Left colon (tissue), 2 donors: ENCODE measurements at regions not wholly inside any gene's neighbourhood (a gene's known extent, or its start where the extent isn't known, plus 50 kb on each side); places are given as distances from the start of the nearest gene placed in this dataset.
A peak's percentile ranks its signal among the peaks of the same experiment; 100 is the strongest.

ENCODE experiments used
- ATAC-seq: fragments of 200-7000 bp; cut with Tn5 transposase; one replicate; pipeline ENCODE4 v1.9.1; 2020; ENCODE audit warnings: mild to moderate bottlenecking, moderate library complexity
- DNase-seq, 2 donors: peaks; one replicate each; pipeline ENCODE4 v3.0.0-alpha.2; 2020
- intact Hi-C, 2 donors: fragments of 100-400 bp; cut with DNase I in 1 of 2; cut with micrococcal nuclease in 1 of 2; formaldehyde crosslinking; loops; one replicate each; pipeline versions ENCODE4 v1.11.2 to v1.14.0; 2022; cut with DNase I, micrococcal nuclease
- donor health status: DM: no; HTN: no; CAD: no.
- donor health status: DM: yes; HTN: yes; CAD: no.

GRCh38 chr12:115135800-115136211, 451.8 kb upstream of the TBX3 start:
- DNase-seq (peak; percentile 19 to 47), ATAC-seq (peak; percentile 22)
- intact Hi-C loops: no loop called here

- no peak for ATAC-seq
- intact Hi-C loops: no loop called here
- DNase-seq: no peak
Observed at GRCh38 chr12:115134298-115134697, 450.3 kb upstream of the TBX3 start.

GRCh38 chr12:115132905-115133304, 448.9 kb upstream of the TBX3 start:
- intact Hi-C loops: no loop called here

DNA sequence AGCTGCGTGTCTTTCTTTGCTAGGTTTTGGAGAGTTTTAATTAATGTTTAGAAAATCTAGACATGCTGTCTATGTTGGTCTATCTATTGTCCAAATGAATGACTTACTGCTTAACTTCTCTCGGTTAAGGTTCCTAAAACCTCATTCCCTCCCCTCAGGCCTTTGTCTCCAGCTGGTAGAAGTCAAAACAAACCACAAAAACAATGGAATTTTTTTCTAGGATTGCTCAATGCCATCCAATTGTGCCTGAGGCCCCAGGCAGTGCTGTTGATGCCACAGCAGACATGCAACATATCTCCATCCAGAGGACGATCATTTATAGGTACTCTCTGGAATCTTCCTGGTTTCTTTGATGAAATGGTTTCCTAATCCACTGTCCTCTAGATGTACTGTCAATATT, 448.2 kb upstream of the TBX3 start:
- ATAC-seq (no peak), DNase-seq (no peak)
- intact Hi-C loops: no loop called here

More at GRCh38 chr12:115132905-115133304, 448.9 kb upstream of the TBX3 start:
- DNase-seq (no peak), ATAC-seq (no peak)

DNA sequence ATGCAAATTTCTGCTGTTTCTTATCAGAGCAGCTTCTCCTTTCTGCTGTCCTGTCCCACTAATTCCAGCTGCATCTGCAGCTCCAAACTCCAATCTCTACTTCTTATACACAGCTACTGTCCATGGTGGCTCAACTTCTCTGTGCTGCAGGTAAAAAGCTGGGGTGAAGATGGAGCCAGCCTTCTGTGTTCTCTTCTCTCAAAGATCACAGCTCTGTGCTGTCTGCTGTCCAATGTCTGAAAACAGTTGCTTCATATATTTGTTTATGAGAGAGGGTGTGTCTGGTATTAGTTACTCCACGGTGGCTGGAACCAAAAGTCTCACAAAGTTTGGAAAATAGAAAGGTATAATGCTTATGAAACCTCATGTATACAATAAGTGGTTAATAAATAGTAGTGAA, 445.8 kb upstream of the TBX3 start:
- ATAC-seq (peak; percentile 57), DNase-seq (no peak)
- intact Hi-C loops: no loop called here

GRCh38 chr12:115121053-115121452, 437.1 kb upstream of the TBX3 start:
- DNase-seq (no peak), ATAC-seq (no peak)
- intact Hi-C loops: no loop called here

DNA sequence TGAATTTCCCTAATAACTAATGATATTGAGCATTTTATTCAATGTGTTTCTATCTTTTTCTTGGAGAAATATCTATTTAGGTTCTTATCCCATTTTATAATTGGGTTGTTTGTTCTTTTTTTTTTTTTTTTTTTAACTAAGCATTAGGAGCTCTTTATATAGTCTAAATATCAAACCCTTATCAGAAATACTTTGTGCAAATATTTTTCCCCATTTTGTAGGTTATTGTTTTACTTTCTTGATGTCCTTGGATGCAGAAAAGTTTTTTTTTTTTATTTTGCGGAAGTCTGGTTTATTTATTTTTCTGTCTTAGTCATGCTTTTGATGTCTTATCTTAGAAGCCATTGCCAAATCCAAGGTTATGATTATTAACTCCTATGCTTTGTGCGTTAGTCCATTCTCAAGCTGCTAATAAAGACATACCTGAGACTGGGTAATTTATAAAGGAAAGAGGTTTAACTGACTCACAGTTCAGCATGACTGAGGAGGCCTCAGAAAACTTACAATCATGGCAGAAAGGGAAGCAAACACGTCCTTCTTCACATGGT, 434.3 kb upstream of the TBX3 start:
- ATAC-seq (no peak), DNase-seq (no peak)
- intact Hi-C loops: no loop called here

GRCh38 chr12:115114140-115114539, 430.2 kb upstream of the TBX3 start:
- intact Hi-C loops: no loop called here
- ATAC-seq (no peak), DNase-seq (no peak)

GRCh38 chr12:115109863-115110262, 425.9 kb upstream of the TBX3 start:
- DNase-seq (no peak), ATAC-seq (no peak)
- intact Hi-C loops: no loop called here

- DNase-seq (no peak), ATAC-seq (peak; percentile 40)
- intact Hi-C loops: no loop called here
Observed at GRCh38 chr12:115108129-115109100, 424.4 kb upstream of the TBX3 start.

DNA sequence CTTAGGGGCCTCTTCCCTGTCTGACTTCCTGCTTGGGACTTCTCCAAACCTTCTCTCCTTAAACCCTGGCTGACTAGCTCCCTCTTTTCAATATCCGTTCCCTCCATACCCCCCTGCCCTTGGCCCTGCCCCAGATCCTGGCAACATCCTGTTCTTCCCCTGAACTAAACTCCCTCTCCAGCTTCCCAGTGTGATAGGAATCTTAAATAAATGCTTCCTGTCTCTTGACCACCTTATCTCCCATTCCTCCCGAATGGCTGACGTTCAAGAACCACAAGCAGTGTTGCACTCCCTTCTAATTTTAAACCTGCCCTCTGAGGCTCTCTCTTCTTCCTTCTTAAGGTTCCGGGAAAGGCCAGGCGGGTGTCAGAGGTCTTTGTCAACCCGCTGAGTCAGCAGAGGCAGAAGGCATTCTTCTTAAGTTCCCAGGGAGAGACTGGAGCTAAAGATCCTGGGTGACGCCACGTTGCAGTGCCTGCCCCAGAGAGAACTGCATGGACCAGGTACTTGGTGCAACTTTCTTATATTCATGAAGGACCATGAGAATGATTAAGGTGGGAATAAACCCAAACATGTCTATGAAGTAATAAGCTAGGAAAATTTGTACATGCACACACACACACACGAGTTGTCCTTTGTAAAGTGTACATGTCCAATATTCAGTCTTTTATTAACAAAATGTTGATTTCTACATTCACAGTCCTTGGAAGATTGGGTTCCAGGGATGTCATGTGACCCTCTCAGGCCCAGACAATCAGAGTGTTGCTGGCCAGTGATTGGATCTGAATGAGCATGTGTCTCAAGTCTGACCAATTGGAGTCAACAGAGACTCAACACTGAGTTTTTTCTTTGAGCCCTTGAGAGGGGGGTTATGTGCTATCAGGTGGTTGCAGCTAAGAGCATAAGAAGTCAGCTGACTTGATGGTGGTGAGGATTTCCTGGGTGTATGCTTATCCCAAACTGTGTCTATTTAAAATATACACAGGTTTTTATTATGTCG, 420.2 kb upstream of the TBX3 start:
- intact Hi-C loops: no loop called here
- DNase-seq: no peak
- ATAC-seq: no peak

DNA sequence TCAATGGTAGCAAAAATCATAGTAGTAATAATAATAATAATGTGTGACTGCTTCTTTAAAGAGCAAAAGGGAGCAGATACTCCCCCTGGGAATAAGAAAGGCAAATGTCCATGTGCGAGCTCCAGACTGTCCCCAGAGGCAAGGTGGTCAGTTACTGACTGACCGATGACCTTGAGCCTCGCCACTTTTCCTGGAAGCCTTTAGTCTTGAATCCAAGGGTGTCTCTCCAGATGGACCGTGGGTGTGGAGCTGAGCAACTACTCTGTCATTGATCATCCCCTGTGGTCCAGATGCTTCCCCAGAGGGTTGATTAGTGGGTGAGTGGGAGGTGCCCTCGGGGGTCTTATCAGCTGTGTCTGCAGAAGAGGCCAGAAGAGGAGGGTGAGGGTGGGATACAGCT, 418.5 kb upstream of the TBX3 start:
- ATAC-seq: no peak
- intact Hi-C loops: no loop called here
- DNase-seq: no peak

DNA sequence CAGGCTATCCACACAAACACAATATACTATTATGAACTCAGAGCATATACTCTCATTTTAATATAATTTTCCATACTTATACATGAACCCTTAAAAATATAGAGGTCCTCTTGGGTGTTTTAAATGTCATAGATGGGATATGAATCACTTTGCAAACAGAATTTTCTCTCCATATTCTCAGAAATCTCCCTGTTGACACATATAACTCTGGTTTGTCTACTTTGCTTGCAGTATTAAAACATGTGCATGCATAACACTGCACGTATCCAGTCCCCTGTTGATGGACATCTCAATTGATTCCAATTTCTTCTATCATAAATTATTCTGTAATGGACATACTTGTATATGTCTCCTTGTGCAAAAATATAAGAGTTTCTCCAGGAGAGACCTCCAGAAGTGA, 417.5 kb upstream of the TBX3 start:
- intact Hi-C loops: no loop called here
- DNase-seq: no peak
- ATAC-seq: no peak

DNA sequence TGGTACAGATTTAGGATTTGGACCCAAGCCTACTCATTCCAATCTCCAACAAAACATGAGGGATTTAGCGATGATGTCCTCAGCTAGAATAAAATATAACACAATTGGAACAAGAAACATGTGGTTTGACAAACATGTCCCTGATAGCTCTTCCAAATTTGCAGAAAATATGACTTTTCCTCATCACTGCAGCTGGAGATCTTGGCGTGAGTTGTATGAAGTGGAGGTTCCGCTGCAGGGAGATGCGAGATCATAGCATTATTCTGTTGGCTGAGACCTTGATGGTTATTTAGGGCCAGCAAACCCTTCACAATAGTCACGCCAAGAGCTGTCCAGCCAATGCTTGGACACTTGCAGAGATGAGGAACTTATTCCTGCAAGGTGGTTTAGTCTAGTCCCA, 413.4 kb upstream of the TBX3 start:
- DNase-seq (no peak), ATAC-seq (no peak)
- intact Hi-C loops: no loop called here

GRCh38 chr12:115096588-115097397, 412.8 kb upstream of the TBX3 start:
- ATAC-seq (no peak), DNase-seq (no peak)
- intact Hi-C loops: no loop called here

GRCh38 chr12:115095073-115095748, 411.2 kb upstream of the TBX3 start:
- ATAC-seq: no peak
- intact Hi-C loops: no loop called here
- DNase-seq: no peak

DNA sequence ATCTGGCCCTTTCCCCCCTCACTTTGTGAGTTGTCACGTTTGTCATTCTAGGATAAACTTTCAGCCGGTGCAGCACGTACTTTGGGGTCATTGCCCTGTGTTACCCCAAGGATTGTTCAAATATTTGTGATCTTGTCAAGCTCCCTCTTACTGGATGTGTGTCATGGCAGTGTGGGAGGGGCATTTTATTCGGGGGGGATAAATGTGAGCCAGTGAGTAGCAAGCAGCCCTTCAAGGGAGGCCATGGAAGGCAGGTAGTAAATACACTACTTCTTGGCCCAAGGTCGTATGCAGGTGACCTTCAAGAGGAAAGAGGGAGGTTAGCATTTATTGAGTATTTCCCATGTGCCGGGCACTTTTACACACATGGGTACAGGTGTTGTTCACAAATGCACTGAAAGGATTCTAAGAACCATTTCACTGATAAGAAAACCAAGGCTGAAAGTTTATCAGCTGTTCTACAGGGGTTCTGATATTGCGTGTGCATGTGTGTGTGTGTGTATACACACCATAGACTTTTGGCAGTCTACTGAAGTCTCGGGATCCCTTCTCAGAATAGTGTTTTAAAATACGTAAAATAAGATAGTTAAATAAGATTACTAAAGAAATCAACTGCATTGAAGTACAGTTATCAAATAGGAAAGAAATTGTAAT, 410.3 kb upstream of the TBX3 start:
- ATAC-seq: no peak
- DNase-seq: no peak
- intact Hi-C loops: no loop called here

DNA sequence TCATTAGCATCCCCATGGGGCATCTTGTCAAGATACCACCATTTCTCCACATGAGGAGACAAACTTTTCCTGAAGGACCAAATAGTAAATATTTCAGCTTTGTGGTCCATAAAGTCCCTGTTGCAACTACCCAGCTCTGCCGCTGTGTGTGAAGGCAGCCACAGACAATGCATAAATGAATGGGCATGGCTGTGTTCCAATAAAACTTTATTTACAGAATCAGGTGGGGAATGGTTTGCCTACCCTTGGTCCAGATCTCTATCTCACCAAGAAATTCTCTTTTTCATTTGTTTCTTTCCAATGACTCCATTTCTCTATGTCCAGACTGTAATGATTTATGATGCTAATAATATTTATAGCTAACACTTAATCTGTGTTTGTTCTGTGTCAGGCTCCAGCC, 409.3 kb upstream of the TBX3 start:
- DNase-seq: no peak
- intact Hi-C loops: no loop called here
- no peak for ATAC-seq
